GM19035 (cell line): ENCODE measurements at regions not wholly inside any gene's neighbourhood (a gene's known extent, or its start where the extent isn't known, plus 50 kb on each side); places are given as distances from the start of the nearest gene placed in this dataset.

Experiments used
- ATAC-seq: cut with Tn5 transposase; IDR thresholded peaks from one replicate; pipeline ENCODE4 v1.9.1; 2021; ENCODE audit not compliant: unreplicated experiment

DNA sequence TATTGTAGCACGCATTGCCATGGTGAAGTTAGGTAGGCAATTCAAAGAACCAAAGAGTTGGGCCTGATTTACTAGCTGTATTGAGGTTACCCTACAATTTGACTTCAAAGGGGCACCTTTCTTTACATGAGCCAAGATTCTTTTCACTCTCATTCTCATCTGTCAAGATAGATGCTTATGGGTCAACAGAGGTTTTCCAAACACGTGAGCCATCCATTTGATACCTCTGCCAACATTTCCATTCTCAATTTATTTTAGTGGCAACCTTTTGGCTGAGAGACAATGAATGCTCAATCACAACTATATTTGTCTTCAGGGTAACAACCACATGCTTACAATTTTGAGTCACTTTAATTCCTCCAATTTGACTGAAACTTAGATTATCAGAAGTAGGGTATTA is 370.6 kb upstream of the CDH20 start:
- no peak for ATAC-seq

DNA sequence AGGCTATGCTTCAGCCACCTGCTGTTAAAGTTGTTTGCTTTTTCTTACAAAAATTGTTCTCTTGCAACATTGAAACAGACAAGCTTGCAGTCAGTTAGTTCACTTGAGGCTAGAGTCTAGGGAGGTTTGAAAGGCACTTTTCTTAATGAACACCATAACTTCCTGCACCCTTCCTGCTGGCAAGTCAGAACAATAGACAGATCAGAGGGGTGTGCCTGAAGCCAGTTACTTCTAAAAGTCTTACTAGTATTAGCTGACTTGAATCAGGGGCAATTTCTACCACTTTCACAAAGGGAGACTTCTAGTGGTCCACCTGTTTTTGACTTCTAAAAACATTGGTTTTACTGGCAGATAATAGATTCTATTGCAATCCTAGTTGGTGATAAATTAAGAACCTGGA is 367.4 kb upstream of the CDH20 start:
- ATAC-seq, result no peak

DNA sequence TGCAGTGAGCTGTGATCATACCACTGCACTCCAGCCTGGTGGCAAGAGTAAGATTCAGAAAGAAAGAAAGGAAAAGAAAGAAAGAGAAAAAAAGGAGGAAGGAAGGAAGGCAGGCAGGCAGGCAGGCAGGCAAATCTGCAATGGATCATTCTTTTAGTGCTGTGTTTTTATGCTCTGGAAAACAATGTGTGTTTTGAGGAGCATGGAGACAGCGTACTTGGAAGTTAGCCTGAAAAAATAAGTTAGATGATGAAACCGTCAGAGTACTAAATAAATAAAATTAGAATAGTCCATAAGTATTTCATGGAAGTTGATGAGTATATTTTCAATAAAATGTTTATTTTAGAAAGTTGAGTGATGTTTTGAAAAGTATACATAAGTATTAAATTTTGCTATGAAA is 366.4 kb upstream of the CDH20 start:
- no peak for ATAC-seq

DNA sequence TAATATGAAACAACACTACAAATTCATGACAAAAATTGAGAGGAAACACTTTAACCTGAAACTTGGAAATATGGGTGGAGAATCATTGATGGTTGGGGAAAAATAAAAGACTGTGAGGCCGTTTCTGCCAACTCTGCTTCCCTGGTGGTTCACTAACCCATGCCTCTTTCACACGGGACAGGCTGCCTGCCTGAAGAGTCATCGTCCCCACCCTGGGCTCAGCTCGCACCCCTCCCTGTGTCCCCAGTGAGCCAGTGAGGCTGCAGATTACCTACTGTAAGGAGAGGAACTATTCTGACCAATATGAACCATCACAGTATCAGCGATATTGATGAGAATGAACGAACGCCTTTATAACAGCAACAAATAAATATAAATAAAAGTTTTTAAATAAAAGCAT is 357.8 kb upstream of the CDH20 start:
- ATAC-seq, result no peak

DNA sequence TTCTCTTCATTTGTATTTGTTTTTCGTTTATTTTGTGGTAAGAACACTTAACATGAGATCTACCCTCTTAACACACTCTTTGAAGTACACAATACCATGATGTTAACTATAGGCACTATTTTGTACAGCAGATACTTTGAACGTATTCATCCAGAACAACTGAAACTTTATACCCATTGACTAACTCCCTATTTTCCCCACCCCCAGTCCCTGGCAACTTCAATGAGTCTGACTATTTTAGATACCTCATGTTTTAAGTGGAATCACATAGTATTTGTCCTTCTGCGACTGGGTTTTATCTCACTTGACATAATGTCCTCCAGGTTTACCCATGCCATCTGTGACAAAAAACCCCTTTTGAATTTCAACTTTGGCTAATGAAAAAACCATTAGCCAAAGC is 356.3 kb upstream of the CDH20 start:
- ATAC-seq, result no peak

DNA sequence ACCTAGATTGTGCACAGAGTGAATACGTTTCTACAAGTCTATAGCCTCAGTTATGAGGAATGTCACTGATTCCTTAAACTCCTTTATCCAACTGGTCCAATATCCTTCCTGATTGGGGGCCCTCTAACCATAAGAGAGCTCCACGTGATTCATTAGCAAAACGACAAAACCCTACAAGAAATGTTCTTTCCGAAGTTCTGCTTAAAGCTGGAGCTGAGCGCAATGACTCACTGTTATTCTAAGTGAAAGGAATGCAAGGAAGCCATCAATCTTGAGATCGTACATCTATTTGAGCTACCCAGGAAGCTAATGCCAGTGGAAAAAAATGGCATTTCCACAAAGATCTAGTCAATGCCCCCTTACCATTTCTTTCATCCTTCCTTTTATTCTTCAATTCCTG is 354.9 kb upstream of the CDH20 start:
- ATAC-seq, result no peak

DNA sequence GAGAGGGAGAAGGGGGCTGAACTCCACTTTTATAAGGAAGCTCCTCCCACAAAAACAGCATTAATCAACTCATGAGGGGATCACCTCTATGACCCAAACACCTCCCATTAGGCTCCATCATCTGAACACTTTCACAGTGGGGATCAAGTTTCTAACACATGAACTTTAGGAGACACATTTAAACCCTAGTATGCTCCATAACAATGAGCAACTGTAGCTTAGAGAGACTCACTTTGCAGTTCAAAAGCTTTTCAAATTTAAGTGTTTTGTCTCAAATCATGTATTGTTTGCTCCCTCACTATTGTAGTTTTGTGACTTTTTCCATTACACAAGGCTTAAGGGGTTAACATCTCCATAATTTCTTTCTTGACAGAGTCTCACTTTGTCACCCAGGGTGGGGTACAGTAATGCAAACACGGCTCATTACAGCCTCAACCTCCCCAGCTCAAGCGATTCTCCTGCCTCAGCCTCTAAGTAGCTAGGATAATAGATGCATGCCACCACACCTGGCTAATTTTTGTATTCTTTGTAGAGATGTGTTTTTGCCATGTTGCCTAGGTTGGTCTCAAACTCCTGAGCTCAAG is 352.7 kb upstream of the CDH20 start:
- no peak for ATAC-seq

DNA sequence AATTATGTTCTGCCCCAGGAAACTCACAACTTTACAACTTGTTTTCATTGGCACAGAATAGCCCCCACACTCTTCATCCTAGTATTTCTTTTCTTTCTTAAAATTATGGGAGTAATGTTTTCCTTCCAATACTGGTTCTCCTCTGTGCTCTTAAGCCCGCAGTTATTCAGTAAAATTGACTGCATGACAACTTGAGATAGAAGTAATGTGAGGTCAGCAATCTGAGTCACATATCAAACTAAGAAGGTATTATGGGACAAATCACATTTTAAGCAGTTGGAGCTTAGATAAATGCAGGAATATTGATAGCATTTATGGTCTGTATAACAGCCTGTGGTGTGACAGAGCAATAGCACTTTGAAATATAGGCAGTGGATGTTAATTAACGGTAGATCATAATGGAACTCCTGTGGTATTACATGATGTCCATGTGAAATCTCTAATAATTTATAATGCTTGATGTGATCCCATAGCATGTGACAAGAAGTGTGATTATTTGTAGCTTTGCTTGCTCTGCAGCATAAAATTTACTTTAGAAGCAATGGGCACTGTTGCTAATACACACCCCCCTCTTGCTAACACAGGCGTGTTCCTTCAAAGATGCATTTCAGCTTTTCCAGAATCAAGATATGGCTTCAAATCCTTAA is 351.4 kb upstream of the CDH20 start:
- ATAC-seq, result no peak

DNA sequence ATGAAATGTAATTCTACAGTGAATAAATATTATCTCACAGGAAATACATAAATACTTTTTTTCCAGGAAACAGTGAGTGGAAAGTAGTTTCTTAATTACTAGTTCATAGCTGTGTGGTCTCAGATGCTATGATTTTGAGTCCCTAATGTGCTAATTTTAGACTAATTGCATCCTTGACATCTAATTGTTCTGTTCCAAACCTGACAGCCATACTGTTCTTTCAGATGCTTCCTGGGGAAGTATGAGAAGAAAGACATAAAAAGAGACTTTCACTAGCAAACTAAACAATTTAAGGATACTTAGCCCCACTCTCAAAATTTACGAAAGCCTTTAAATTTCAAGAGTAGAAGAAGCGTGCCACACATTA is 350.9 kb upstream of the CDH20 start:
- no peak for ATAC-seq

DNA sequence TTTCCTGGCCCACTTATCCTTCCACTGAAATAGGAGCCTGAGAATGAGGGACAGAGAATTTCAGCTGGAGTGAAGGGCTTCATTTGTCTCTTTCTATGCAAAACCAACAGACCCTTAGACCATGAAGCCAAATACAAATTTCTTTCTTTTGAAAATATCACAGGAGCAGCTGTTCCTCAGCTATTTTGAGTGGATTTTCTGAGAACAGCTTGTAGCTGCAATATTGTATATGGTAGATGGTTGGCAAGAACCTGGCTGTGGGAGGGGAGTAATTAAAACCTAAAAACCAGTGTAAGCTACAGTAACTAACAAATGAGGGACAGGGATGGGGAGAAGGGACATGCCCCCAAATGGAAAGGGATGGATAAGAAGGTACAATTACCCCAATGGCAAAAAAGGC is 350.3 kb upstream of the CDH20 start:
- ATAC-seq, result no peak

DNA sequence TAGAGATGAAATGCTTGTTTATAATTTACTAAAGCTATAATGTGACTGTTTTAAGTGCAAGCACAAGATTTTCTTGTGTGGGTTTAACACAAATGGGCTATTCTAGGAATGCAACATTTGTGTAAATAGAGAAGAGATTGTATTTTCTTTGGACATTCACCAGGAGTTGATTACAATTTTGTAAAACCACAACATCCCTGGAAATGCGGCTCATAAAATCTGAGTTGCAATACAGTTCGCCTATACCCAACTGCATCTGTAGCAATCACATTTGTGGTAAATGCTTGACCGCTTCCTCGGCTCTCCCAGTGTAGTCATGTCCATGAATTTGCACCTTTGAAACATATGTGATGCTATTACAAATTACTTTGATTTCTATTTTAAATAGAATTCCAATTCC is 348.7 kb upstream of the CDH20 start:
- ATAC-seq, result no peak

DNA sequence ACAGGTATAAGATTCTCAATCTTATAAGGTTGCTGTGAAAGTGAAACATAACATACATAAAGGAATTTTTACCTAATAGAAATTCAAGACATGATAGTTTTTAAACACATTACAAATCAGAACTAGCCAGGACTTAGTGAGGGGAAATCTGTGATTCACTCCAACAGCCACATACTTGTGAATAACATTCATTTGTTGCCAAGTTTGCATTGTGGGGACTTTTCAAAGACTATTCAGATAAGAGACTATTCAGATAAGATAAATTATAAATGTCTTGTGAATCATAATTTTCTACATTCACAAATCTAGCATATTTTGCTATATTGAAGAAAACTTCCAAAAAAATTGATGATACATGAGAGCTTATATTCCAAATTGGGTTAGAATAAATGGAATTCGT is 345.3 kb upstream of the CDH20 start:
- no peak for ATAC-seq

DNA sequence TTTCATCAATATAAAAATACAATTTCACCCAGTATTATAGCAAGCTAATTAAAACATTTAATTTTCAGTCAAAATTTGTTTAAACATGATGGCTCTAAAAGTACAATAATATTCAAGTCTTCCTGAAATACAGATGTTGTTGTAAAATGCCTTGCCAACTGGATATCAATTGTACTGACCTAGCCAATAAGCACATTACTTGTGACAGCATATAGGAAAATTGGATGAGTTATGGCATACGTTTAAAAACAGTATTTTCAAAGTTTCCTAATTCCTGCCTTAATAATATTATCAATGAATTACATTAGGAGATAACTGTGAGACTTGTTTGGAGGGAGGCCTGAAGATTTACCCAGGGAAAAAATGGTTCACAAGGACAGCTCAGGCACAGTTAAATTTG is 336.9 kb upstream of the CDH20 start:
- ATAC-seq, result no peak

DNA sequence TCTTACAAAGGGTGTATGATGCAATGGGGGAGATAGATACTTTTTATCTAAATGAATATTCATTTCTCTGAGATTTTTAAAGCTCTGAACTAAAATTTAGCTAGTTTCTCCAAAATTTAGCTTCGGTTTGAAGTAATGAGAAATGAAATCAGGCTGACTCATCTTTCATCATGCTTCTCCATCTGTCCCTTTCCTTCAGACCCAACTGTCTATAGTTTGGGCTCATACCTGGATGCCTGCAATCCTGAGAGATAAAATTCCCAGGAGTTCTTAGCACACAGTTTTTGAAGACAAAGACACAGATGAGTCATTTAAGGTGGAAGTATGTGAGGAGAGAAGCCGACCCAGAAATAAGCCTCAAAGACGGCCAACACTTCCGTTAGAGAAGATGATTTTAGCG is 336.4 kb upstream of the CDH20 start:
- ATAC-seq, result no peak

DNA sequence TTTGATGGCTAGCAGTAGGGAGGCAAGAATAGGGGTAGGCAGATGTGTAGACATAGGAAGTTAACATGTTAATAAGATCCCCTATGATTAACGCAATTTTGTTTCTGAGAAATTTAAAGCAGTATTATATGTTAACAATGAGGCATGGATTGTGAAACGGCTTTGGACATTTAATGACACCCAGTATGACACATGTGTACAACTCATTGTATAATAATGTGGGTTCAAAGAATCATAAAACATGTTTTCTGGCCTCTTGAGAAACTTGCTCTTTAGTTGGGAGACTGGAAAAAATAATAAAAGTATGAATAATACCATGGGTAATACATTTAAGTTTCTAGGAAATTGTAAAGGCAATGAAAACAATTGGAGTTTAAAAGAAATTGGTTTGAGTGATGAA is 332.1 kb upstream of the CDH20 start:
- ATAC-seq, result no peak

DNA sequence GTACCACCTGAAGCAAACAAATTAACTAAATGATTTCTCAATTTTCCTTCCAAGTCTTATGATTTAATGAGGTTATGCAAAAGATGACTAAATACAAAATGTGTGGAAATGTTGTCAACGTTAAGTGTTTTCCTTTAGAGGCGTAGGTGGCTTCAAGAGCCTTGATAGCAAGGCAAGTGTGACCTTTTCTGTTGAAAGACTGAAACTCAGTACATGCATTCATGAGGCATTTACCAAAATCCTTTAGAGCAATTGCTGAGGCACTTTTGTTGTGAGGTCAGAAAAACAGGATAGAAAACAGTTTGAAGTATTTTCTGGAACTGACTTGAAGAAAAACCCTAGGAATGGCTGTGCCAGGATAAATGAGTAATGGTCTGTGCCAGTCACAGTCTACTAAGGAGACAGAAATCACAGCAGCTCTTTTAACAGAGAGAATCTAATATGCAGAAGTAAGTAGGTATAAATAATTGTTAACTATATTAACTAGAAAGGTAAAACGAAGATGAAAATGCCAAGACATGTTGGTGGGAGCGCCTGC is 326.5 kb upstream of the CDH20 start:
- ATAC-seq, result no peak

DNA sequence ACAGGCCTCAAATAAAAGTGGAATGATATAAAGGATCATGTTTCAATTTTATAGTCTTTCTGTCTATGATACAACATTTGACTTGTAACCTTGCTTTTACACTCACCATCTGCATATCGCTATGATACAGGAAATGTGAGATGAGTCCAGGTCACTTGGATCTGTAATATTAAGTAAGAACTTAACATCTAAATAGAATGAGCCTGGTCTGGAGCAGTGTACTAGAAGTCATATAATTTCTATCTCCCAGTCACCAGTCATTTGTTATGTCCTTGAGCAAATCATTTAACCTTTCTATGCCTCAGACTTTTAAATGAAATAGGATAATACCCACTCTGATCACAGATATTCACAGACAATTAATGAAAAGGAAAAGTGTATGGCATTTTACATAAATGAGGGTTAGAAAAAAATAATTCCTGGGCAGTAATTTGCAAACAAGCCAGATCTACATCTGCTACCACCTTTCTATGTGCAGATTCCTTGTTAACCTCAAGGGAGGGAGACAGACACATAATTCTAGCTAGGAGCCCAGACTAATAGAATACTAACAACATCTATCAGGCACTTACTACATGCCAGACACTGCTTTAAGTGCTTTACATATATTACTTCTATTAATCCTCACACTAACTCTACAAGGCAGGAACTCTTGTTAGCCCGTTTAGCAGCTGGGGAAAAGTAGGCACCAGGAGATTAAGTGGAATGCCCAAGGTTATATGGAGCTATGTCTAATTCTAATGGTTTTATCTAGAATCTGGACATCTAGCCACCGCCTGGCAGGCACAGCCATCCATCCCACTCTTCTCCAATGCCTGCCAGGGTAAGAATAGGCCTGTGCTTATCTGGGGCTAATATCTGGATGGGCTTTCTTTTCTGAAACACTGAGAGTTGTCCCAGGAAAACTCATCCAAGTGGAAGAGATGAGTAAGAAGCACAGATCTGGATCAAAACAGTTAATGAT is 313.6 kb upstream of the CDH20 start:
- ATAC-seq, result no peak

DNA sequence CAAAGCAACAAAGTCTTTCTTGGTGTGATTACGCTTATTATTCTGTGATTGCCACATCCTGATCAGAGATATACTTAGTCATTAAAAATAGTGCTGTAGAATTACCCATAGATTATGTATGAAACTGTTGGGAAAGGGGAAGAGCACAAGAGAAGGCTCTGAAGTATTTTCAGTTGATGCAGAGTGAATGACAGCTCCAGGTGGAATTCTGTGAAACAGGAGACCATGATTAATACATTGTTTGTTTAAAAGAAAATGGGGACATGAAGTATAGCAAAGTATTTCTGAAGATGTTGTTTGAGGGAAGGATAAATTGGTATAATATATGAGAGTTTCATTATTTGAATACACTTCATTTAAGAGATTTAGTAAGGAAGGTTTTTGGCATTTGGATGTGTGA is 307.6 kb upstream of the CDH20 start:
- ATAC-seq, result no peak

DNA sequence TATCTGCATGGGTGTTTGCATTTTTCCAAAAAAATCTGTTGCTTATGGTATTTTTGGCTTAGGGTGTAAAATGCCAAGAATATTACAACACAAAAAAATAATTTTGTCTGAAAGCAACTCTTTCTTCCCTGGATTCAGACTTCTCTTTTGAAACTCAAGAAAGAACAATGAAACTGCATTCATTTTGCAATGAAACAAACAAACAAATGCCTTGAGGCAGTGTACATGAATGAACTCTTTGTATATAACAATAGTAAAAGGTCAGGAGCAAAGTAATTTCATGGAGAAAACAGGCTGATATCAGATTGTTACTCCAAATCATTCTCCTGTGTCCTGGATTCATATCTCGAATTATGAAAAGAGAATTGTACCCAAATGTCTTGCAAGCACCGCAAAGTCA is 301.6 kb upstream of the CDH20 start:
- no peak for ATAC-seq

DNA sequence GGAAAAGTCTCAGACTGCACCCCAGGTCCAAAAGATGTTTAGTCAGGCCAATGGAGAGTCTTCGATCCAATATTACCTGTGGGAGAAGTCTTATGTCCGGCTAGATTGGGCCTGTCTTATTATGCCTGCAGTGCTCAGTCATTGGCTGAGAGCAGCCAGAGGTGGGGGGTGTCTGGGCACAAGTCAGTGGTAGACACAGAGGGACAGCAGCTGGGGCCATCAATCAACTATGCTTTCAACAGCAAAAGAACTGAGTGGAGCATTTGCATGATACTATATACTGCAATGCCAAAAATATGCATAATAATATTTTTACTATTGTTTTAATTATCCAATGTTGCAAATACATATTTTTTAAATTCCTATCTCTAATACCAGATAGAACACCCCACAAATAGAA is 298.6 kb upstream of the CDH20 start:
- no peak for ATAC-seq

DNA sequence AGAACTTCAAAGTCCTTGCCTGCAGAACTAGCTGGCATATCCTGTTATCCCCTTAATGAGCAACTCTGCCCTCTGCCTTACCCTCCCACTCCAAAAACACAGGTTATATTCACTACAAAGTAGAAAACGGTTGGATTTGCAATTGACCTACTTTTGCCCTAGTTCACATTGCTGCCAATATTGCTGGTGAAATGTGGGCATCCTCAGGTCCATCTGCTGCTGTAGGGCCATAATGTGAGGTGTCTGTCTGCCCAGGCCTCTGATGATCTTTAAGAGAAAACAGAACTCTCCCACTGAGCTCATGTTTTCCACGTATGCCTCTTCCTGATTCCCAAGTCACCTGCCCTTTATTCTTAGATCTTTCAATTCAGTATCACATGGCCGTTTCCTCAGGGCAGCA is 294.0 kb upstream of the CDH20 start:
- no peak for ATAC-seq

DNA sequence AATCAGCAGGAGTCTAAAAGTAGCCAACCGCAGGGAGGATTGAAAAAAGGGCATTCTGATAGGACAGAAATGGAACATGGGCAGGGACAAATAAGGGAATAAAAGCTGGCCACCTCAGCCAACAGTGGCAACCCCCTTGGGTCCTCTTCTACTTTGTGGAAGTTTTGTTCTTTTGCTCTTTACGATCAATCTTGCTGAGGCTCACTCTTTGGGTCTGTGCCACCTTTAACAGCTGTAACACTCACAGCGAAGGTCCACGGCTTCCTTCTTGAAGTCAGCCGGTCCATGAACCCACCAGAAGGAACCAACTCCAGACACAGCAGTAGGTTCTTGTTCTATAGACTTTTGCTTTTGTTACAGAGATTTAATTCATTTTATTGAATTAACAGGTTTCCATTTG is 285.4 kb upstream of the CDH20 start:
- no peak for ATAC-seq
